GM23248 (cell line): ENCODE measurements at regions not wholly inside any gene's neighbourhood (a gene's known extent, or its start where the extent isn't known, plus 50 kb on each side); places are given as distances from the start of the nearest gene placed in this dataset.

Experiments used
- DNase-seq: peaks from one replicate; pipeline ENCODE4 v3.0.0-alpha.2; 2015
- H2AFZ ChIP-seq: fragments of 200-600 bp; sonication (generic); 2 replicates; pipeline ENCODE4 v1.6.1; 2016; ENCODE audit warnings: antibody characterized with exemption
- H3F3A ChIP-seq: fragments of 200-600 bp; sonication (generic); 2 replicates; pipeline ENCODE4 v1.6.1; 2016; ENCODE audit warnings: mild to moderate bottlenecking, antibody characterized with exemption, mixed run types; ENCODE audit not compliant: insufficient read depth
- H3K27ac ChIP-seq: fragments of 200-600 bp; sonication (generic); 2 replicates; pipeline ENCODE4 v1.5.1; 2016; ENCODE audit warnings: mild to moderate bottlenecking
- H3K27me3 ChIP-seq: fragments of 200-600 bp; sonication (generic); replicated peaks from 2 replicates; pipeline ENCODE4 v1.6.1; 2016; ENCODE audit warnings: mild to moderate bottlenecking; ENCODE audit not compliant: insufficient read depth
- H3K36me3 ChIP-seq: fragments of 200-600 bp; sonication (generic); 2 replicates; pipeline ENCODE4 v1.6.1; 2016; ENCODE audit warnings: low read depth, mild to moderate bottlenecking
- H3K4me1 ChIP-seq: fragments of 200-600 bp; sonication (generic); 2 replicates; pipeline ENCODE4 v1.6.1; 2016; ENCODE audit warnings: mild to moderate bottlenecking; ENCODE audit not compliant: insufficient read depth
- H3K4me2 ChIP-seq: fragments of 200-600 bp; sonication (generic); one replicate; pipeline ENCODE4 v1.6.1; 2016; ENCODE audit warnings: mild to moderate bottlenecking; ENCODE audit not compliant: unreplicated experiment
- H3K4me3 ChIP-seq: fragments of 200-600 bp; sonication (generic); 2 replicates; pipeline ENCODE4 v1.5.1; 2016; ENCODE audit warnings: mild to moderate bottlenecking
- H3K79me2 ChIP-seq: fragments of 200-600 bp; sonication (generic); 2 replicates; pipeline ENCODE4 v1.6.1; 2016; ENCODE audit warnings: mild to moderate bottlenecking; ENCODE audit not compliant: insufficient read depth
- H3K9ac ChIP-seq: fragments of 200-600 bp; sonication (generic); 2 replicates; pipeline ENCODE4 v1.6.1; 2016; ENCODE audit warnings: mild to moderate bottlenecking
- H3K9me2 ChIP-seq: fragments of 200-600 bp; sonication (generic); 2 replicates; pipeline ENCODE4 v1.6.1; 2016; ENCODE audit warnings: mixed run types, mild to moderate bottlenecking, moderate library complexity; ENCODE audit not compliant: insufficient read depth
- H3K9me3 ChIP-seq: fragments of 200-600 bp; sonication (generic); one replicate; pipeline ENCODE4 v1.6.1; 2017; ENCODE audit warnings: low read depth
- H4K20me1 ChIP-seq: fragments of 200-600 bp; sonication (generic); 2 replicates; pipeline ENCODE4 v1.6.0; 2016; ENCODE audit not compliant: insufficient read depth
- EZH2 ChIP-seq: fragments of 200-600 bp; sonication (generic); IDR thresholded peaks from 2 replicates; pipeline ENCODE4 v1.6.1; 2018; ENCODE audit warnings: antibody characterized with exemption, mild to moderate bottlenecking; ENCODE audit not compliant: insufficient read depth, poor library complexity, severe bottlenecking
- EZH2phosphoT487 ChIP-seq: fragments of 200-600 bp; sonication (generic); IDR thresholded peaks from 2 replicates; pipeline ENCODE4 v1.6.1; 2018; ENCODE audit warnings: antibody characterized with exemption, moderate library complexity, mild to moderate bottlenecking, low read depth; ENCODE audit not compliant: insufficient read depth
- WGBS, 2 experiments: methylation state at CpG; one replicate each; pipeline ENCODE4 v1.1.6; 2015 to 2017; ENCODE audit warnings: low lambda C conversion rate in 2 of 2, low coverage in 1 of 2; ENCODE audit errors: missing lambda C conversion rate in 2 of 2; 5-methylcytosine and 5-hydroxymethylcytosine counted together
- in situ Hi-C: fragments of 300-500 bp; cut with MboI; formaldehyde crosslinking; loops from 2 replicates; pipeline ENCODE4 v1.15.0; 2020

DNA sequence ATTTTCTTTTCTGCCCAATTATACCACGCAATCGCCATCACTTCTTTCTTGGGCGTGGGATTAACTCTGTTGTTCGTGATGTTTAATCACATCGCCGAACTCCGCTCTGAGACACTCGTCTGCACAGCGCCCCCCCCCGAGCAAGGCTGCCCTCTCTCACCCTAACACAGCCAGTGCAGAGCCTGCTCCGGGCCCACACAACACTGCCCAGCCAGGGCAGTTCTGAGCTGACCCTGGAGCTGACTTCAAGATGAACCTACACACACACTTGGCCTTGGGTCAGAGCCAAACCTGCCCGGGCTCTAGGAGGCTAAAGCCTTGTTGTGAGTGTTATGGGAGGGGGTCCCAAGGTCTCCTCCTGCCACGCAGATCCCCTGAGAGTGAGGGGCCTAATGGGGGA is 64.6 kb upstream of the LRP8 start:
- no peak overlapping the region for H2AFZ ChIP-seq
- H3F3A ChIP-seq = no peaks in the 10 kb centered on the region
- H3K27ac ChIP-seq = no peak overlapping the region
- no peaks in the 10 kb centered on the region for H3K9me2 ChIP-seq
- H3K79me2 ChIP-seq = no peaks in the 10 kb centered on the region
- H3K4me1 ChIP-seq = no peaks in the 10 kb centered on the region
- WGBS, 2 experiments = 55 to 62% methylated on average over 13 of the region's 13 CpGs
- peaks cover 15% of the 10 kb centered on the region; the same call in 1 of the 2 replicates for H3K27me3 ChIP-seq
- H3K36me3 ChIP-seq = no peaks in the 10 kb centered on the region
- no peaks in the 10 kb centered on the region for H3K9me3 ChIP-seq
- no peaks in the 10 kb centered on the region for H4K20me1 ChIP-seq
- H3K4me3 ChIP-seq = no peak overlapping the region
- in situ Hi-C loops = loop anchor here (5.0 kb wide), 1 partner anchor 115 kb away; no protein-coding TSS in a partner anchor
- no peak overlapping the region for H3K9ac ChIP-seq
- no peak for DNase-seq
- TF ChIP-seq EZH2phosphoT487 = no peak
- TF ChIP-seq EZH2 = no peak
- H3K4me2 ChIP-seq = no peak overlapping the region

DNA sequence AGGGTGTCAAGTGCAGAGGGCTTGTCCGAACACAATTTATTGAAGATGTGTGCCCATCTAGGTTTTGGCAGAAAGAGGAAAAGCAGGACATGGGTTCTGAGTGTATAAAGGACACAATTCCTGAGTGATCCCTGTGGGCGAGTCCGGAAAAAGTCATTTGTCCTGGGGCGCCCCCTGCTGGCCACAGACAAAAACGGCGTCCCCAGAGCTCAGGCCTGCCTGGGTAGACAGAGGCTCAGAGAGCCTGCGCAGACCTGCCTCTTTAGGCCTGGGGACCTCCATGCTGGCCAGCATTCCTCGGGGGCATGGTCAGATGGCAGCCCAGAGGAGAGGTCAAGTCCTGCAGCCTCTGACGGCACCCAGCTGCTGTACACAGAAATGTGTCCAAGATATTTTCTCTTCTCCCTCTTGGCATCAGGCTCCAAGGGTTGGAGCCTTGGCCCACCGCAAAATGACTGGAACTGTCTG is 65.5 kb upstream of the LRP8 start:
- Histone ChIP-seq H3K79me2 (no peaks in the 10 kb centered on the region), H3K9me2 (no peaks in the 10 kb centered on the region), H3K36me3 (no peaks in the 10 kb centered on the region), H3K27me3 (peaks cover 15% of the 10 kb centered on the region; the same call in 1 of the 2 replicates), H3K9ac (no peak overlapping the region), H3F3A (no peaks in the 10 kb centered on the region), H3K4me1 (no peaks in the 10 kb centered on the region), H3K27ac (no peak overlapping the region), H3K9me3 (no peaks in the 10 kb centered on the region), H4K20me1 (no peaks in the 10 kb centered on the region), H2AFZ (no peak overlapping the region), H3K4me2 (no peak overlapping the region), H3K4me3 (no peak overlapping the region)
- peak; percentile 74 for DNase-seq
- 14 to 15% methylated on average over 10 of the region's 10 CpGs for WGBS, 2 experiments
- TF ChIP-seq EZH2phosphoT487 (no peak), EZH2 (no peak)
- in situ Hi-C loops = loop anchor here (5.0 kb wide), 1 partner anchor 116 kb away; no protein-coding TSS in a partner anchor

DNA sequence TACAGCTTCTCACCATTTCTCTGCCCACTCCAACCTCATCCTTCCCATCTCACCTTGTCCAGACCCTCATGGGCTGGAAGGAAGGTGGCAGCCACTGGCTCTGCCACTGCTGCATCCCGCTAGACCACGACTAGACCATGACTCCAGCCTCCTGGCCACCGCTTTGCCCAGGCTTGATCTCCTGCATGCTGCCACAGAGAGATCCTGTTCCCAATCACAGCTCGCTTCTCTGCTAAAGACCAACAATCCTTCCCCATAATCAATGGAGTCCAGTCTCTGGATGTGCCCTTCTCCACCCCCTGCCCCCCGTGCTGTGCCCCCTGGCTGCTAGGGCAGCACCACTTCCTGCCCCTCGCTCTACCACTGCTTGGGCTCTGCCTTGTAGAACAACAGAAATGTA is 64.9 kb upstream of the DMRTB1 start:
- Histone ChIP-seq H3K9ac (no peak overlapping the region), H3K4me2 (no peak overlapping the region), H3F3A (no peaks in the 10 kb centered on the region), H3K4me3 (no peak overlapping the region), H3K27ac (no peak overlapping the region), H3K4me1 (no peaks in the 10 kb centered on the region), H3K36me3 (no peaks in the 10 kb centered on the region), H3K9me3 (no peaks in the 10 kb centered on the region), H3K27me3 (peaks cover 15% of the 10 kb centered on the region; the same call in 1 of the 2 replicates), H3K79me2 (no peaks in the 10 kb centered on the region), H2AFZ (no peak overlapping the region), H4K20me1 (no peaks in the 10 kb centered on the region), H3K9me2 (no peaks in the 10 kb centered on the region)
- TF ChIP-seq EZH2 = no peak
- no peak for TF ChIP-seq EZH2phosphoT487
- 66 to 73% methylated on average over 6 of the region's 6 CpGs for WGBS, 2 experiments
- in situ Hi-C loops = loop anchor here (5.0 kb wide), 1 partner anchor 117 kb away; no protein-coding TSS in a partner anchor
- no peak for DNase-seq

DNA sequence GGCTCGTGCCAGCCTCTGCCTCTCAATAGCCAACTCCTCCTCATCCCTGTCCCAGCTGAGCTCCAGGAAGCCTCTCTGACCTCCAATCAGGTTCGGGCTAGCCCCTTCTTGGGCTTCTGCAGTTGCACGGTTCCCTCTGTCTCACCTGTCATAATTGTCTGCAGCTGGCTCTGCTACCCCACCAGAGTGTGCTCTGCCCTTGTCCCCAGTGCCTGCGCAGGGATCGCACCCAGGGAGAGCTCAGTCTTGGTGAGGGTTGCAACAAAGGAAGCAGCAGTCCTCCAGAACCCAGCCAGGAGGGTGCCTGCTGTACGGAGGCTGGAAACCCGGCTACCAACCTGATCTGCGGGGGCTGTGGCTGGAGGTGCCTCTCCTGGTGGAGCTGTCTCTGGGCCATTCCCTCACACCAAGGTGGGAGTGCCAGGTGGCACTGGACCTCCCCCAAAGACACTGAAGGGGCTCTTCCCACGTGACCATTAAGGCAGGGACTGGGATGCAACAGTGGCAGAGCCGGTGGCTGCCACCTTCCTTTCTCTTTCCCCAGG is 63.5 kb upstream of the DMRTB1 start:
- no peaks in the 10 kb centered on the region for H3K4me1 ChIP-seq
- H3K27me3 ChIP-seq = peaks cover 15% of the 10 kb centered on the region; the same call in 1 of the 2 replicates
- no peak overlapping the region for H2AFZ ChIP-seq
- no peak overlapping the region for H3K9ac ChIP-seq
- H3K36me3 ChIP-seq = no peaks in the 10 kb centered on the region
- in situ Hi-C loops = no loop called here
- no peak overlapping the region for H3K27ac ChIP-seq
- H3K9me3 ChIP-seq = no peaks in the 10 kb centered on the region
- H4K20me1 ChIP-seq = no peaks in the 10 kb centered on the region
- H3K4me3 ChIP-seq = no peak overlapping the region
- 59 to 68% methylated on average over 10 of the region's 10 CpGs for WGBS, 2 experiments
- H3K4me2 ChIP-seq = no peak overlapping the region
- H3F3A ChIP-seq = no peaks in the 10 kb centered on the region
- TF ChIP-seq EZH2 (no peak), EZH2phosphoT487 (no peak)
- DNase-seq = no peak
- H3K79me2 ChIP-seq = no peaks in the 10 kb centered on the region
- no peaks in the 10 kb centered on the region for H3K9me2 ChIP-seq
